Upper lobe of left lung (tissue), 4 donors: ENCODE measurements at regions not wholly inside any gene's neighbourhood (a gene's known extent, or its start where the extent isn't known, plus 50 kb on each side); places are given as distances from the start of the nearest gene placed in this dataset.

Experiments
- EP300 ChIP-seq, 4 donors: sonication (generic); formaldehyde crosslinking; IDR thresholded peaks; one replicate each; pipeline ENCODE4 v1.5.1; 2017; ENCODE audit warnings: antibody characterized with exemption in 4 of 4, control low read depth in 2 of 4
- POLR2A ChIP-seq, 4 donors: fragments of 450-650 bp; IDR thresholded peaks; one replicate each; pipeline ENCODE4 v1.5.1; 2016 to 2017; ENCODE audit warnings: antibody characterized with exemption in 4 of 4, mild to moderate bottlenecking in 2 of 4
- POLR2AphosphoS5 ChIP-seq, 2 donors: sonication (generic); formaldehyde crosslinking; IDR thresholded peaks; one replicate each; pipeline ENCODE4 v1.5.1; 2017; ENCODE audit warnings: antibody characterized with exemption in 2 of 2
- TF ChIP-seq, protein P1 (sequence below), 6 experiments: fragments of 450-650 bp in 4 of 6; fragments of 200-600 bp in 2 of 6; sonication (generic) in 2 of 6; IDR thresholded peaks; one replicate each; pipeline ENCODE4 v1.5.1; 2016 to 2019; ENCODE audit warnings: antibody characterized with exemption in 6 of 6

DNA sequence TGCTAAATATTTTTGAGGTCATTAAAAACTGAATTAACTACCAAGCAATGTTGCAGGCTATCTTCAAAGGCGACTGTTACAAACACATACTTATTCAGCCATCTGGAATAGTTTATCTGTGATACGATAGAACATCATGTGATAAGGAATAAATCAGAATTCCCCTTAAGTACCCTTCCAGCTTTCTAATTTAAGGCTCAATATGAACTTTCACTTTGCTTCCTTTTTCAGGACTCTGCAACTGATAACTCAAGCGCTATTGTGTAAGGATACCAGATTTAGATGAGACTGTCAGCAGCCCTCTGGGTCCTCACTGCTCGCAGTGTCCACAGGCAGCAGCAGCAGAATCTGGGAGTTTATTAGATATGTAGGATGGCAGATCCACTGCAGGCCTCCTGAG is 416.3 kb downstream of the SPATA31D1 start:
- TF ChIP-seq, protein P1, sequence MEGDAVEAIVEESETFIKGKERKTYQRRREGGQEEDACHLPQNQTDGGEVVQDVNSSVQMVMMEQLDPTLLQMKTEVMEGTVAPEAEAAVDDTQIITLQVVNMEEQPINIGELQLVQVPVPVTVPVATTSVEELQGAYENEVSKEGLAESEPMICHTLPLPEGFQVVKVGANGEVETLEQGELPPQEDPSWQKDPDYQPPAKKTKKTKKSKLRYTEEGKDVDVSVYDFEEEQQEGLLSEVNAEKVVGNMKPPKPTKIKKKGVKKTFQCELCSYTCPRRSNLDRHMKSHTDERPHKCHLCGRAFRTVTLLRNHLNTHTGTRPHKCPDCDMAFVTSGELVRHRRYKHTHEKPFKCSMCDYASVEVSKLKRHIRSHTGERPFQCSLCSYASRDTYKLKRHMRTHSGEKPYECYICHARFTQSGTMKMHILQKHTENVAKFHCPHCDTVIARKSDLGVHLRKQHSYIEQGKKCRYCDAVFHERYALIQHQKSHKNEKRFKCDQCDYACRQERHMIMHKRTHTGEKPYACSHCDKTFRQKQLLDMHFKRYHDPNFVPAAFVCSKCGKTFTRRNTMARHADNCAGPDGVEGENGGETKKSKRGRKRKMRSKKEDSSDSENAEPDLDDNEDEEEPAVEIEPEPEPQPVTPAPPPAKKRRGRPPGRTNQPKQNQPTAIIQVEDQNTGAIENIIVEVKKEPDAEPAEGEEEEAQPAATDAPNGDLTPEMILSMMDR (IDR thresholded peaks at IDR 0.05), result no peak
- TF ChIP-seq POLR2AphosphoS5 (IDR thresholded peaks at IDR 0.05) (no peak), EP300 (IDR thresholded peaks at IDR 0.05) (no peak), POLR2A (IDR thresholded peaks at IDR 0.05) (no peak)
